Testis (tissue), 2 donors: ENCODE measurements at regions not wholly inside any gene's neighbourhood (a gene's known extent, or its start where the extent isn't known, plus 50 kb on each side); places are given as distances from the start of the nearest gene placed in this dataset.

ENCODE experiments used
- POLR2A ChIP-seq: fragments of 450-650 bp; IDR thresholded peaks from one replicate; pipeline ENCODE4 v1.6.1; 2017; ENCODE audit warnings: antibody characterized with exemption, mild to moderate bottlenecking, moderate library complexity
- TF ChIP-seq, protein P1 (sequence below), 3 experiments: fragments of 450-650 bp in 2 of 3; fragments of 200-600 bp in 1 of 3; sonication (generic) in 1 of 3; IDR thresholded peaks; one replicate each; pipeline ENCODE4 v1.5.1; 2016 to 2019; ENCODE audit warnings: antibody characterized with exemption in 3 of 3, mild to moderate bottlenecking in 2 of 3, moderate library complexity in 1 of 3

GRCh38 chr7:155170331-155170730, 100.2 kb downstream of the HTR5A start:
- TF ChIP-seq, protein P1, sequence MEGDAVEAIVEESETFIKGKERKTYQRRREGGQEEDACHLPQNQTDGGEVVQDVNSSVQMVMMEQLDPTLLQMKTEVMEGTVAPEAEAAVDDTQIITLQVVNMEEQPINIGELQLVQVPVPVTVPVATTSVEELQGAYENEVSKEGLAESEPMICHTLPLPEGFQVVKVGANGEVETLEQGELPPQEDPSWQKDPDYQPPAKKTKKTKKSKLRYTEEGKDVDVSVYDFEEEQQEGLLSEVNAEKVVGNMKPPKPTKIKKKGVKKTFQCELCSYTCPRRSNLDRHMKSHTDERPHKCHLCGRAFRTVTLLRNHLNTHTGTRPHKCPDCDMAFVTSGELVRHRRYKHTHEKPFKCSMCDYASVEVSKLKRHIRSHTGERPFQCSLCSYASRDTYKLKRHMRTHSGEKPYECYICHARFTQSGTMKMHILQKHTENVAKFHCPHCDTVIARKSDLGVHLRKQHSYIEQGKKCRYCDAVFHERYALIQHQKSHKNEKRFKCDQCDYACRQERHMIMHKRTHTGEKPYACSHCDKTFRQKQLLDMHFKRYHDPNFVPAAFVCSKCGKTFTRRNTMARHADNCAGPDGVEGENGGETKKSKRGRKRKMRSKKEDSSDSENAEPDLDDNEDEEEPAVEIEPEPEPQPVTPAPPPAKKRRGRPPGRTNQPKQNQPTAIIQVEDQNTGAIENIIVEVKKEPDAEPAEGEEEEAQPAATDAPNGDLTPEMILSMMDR (IDR thresholded peaks at IDR 0.05) = no peak
- no peak for TF ChIP-seq POLR2A
